Endothelial cell of umbilical vein (primary cell): ENCODE measurements at regions not wholly inside any gene's neighbourhood (a gene's known extent, or its start where the extent isn't known, plus 50 kb on each side); places are given as distances from the start of the nearest gene placed in this dataset.
"Not testable (repeated sequence)": the region's sequence is repeated elsewhere in the genome, so short reads cannot be mapped to it uniquely, and the experiment has no call there.

Experiments used
- BruUV-seq: library from RNA; stranded (reverse); fragments of 400-500 nt; replicated peaks from 2 replicates; lab custom pipeline; 2021; lab: Mats Ljungman, UMichigan
- CTCF ChIA-PET: fragments of 300-600, 350-600 bp; sonication (Branson Sonifier 250); formaldehyde crosslinking; loops from one replicate; lab custom pipeline; 2021; ENCODE audit warnings: antibody characterized with exemption, inconsistent platforms; lab: Charles Lee
- POLR2A ChIA-PET: fragments of 300-600, 350-600 bp; sonication (Branson Sonifier 250); formaldehyde crosslinking; loops from one replicate; lab custom pipeline; 2021; ENCODE audit warnings: antibody characterized with exemption, inconsistent platforms; lab: Charles Lee
- DNase-seq: peaks from one replicate; pipeline ENCODE4 v3.0.0-alpha.2; 2011; ENCODE audit warnings: low read depth, low spot score
- FAIRE-seq: peaks from 2 replicates; lab custom pipeline; 2011; peaks lifted over from hg19 to GRCh38; lab: Jason Lieb, UNC
- H2AFZ ChIP-seq: 2 replicates; pipeline ENCODE4 v1.6.0; 2012; ENCODE audit warnings: low read depth, low read length, control low read depth, inconsistent platforms
- H3K27ac ChIP-seq: 2 replicates; pipeline ENCODE4 v1.5.1; 2011; ENCODE audit warnings: low read depth, mild to moderate bottlenecking, control low read depth, low read length, moderate library complexity; ENCODE audit not compliant: insufficient read depth
- H3K27me3 ChIP-seq, 2 experiments: 2 replicates each; pipeline versions ENCODE4 v1.6.0 to v1.6.1; 2011; ENCODE audit warnings: low read length in 2 of 2, mixed read lengths in 1 of 2; ENCODE audit not compliant: control insufficient read depth in 2 of 2, insufficient read depth in 2 of 2
- H3K36me3 ChIP-seq, 2 experiments: 2 replicates in 1 of 2; 3 replicates in 1 of 2; pipeline ENCODE4 v1.5.1; 2011; ENCODE audit warnings: low read length in 2 of 2, mild to moderate bottlenecking in 1 of 2, moderate library complexity in 1 of 2; ENCODE audit not compliant: control insufficient read depth in 2 of 2, insufficient read depth in 2 of 2; ENCODE audit errors: extremely low read depth in 1 of 2
- H3K4me1 ChIP-seq: 3 replicates; pipeline ENCODE4 v1.5.1; 2011; ENCODE audit warnings: mild to moderate bottlenecking, low read length; ENCODE audit not compliant: control insufficient read depth, insufficient read depth; ENCODE audit errors: extremely low read depth
- H3K4me2 ChIP-seq: 2 replicates; pipeline ENCODE4 v1.6.1; 2011; ENCODE audit warnings: low read length, control low read depth, mixed read lengths; ENCODE audit not compliant: insufficient read depth
- H3K4me3 ChIP-seq, 3 experiments: fragments of 200-600 bp in 1 of 3; sonication (generic), shearing (Covaris generic) in 1 of 3; replicated peaks in 1 of 3; 2 replicates each; pipeline ENCODE4 v1.5.1; 2011 to 2016; ENCODE audit warnings: control low read depth in 3 of 3, low read length in 3 of 3, mild to moderate bottlenecking in 2 of 3, inconsistent platforms in 1 of 3, low read depth in 1 of 3, moderate library complexity in 1 of 3; ENCODE audit not compliant: insufficient read depth in 1 of 3
- H3K79me2 ChIP-seq: 2 replicates; pipeline ENCODE4 v1.6.0; 2012; ENCODE audit warnings: low read length, inconsistent platforms; ENCODE audit not compliant: control insufficient read depth, insufficient read depth
- H3K9ac ChIP-seq: replicated peaks from 2 replicates; pipeline ENCODE3; 2011; ENCODE audit warnings: low read length, control low read depth; ENCODE audit not compliant: insufficient read depth; ENCODE audit errors: extremely low read depth
- H3K9me1 ChIP-seq: replicated peaks from 3 replicates; pipeline ENCODE4 v1.6.0; 2011; ENCODE audit warnings: mild to moderate bottlenecking, low read length; ENCODE audit not compliant: control insufficient read depth, insufficient read depth; ENCODE audit errors: extremely low read depth
- H3K9me3 ChIP-seq: replicated peaks from 2 replicates; pipeline ENCODE4 v1.5.1; 2012; ENCODE audit warnings: low read length, inconsistent platforms; ENCODE audit not compliant: control insufficient read depth, insufficient read depth
- H4K20me1 ChIP-seq: replicated peaks from 2 replicates; pipeline ENCODE3; 2011; ENCODE audit warnings: mild to moderate bottlenecking, low read length; ENCODE audit not compliant: control insufficient read depth, insufficient read depth; ENCODE audit errors: extremely low read depth
- CTCF ChIP-seq, 2 donors: IDR thresholded peaks; 1 replicate in 1 of 2; 2 replicates in 1 of 2; pipeline ENCODE4 v1.5.1; 2011; ENCODE audit warnings: low read length in 2 of 2, mild to moderate bottlenecking in 2 of 2, moderate library complexity in 2 of 2, control low read depth in 1 of 2, inconsistent platforms in 1 of 2, low read depth in 1 of 2; ENCODE audit not compliant: insufficient read depth in 1 of 2; ENCODE audit errors: extremely low read depth in 1 of 2
- EZH2 ChIP-seq: IDR thresholded peaks from 2 replicates; pipeline ENCODE4 v1.6.1; 2012; ENCODE audit warnings: borderline replicate concordance, low read depth, mild to moderate bottlenecking, moderate library complexity, low read length, inconsistent platforms; ENCODE audit not compliant: severe bottlenecking
- FOS ChIP-seq: IDR thresholded peaks from 2 replicates; pipeline ENCODE4 v1.6.1; 2011; ENCODE audit warnings: mild to moderate bottlenecking, low read length, moderate library complexity, borderline replicate concordance; ENCODE audit not compliant: insufficient read depth
- GATA2 ChIP-seq: IDR thresholded peaks from 2 replicates; pipeline ENCODE4 v1.7.0; 2011; ENCODE audit warnings: low read depth, mild to moderate bottlenecking, moderate library complexity, mixed read lengths, low read length; ENCODE audit not compliant: insufficient read length, insufficient read depth
- MYC ChIP-seq: IDR thresholded peaks from one replicate; pipeline ENCODE4 v1.6.1; 2011; ENCODE audit warnings: mild to moderate bottlenecking, low read depth, low read length
- POLR2A ChIP-seq: IDR thresholded peaks from 2 replicates; pipeline ENCODE4 v1.6.1; 2012; ENCODE audit warnings: low read depth, mild to moderate bottlenecking, control low read depth, low read length
- POLR2AphosphoS5 ChIP-seq: IDR thresholded peaks from 2 replicates; pipeline ENCODE4 v1.6.1; 2012; ENCODE audit warnings: low read depth, mild to moderate bottlenecking, control low read depth, low read length, moderate library complexity; ENCODE audit not compliant: insufficient read depth
- dilution Hi-C: fragments of 300-500 bp; cut with MboI; formaldehyde crosslinking; loops from one replicate; pipeline ENCODE4 v1.15.0; 2019; ENCODE audit warnings: low sequenced_read_pairs; ENCODE audit not compliant: extremely low pct_ligation_motif_present
- intact Hi-C: fragments of 100-400 bp; cut with micrococcal nuclease; formaldehyde crosslinking; loops from one replicate; pipeline ENCODE4 v1.10.0; 2022
- TF ChIP-seq, protein P1 (sequence below): IDR thresholded peaks from 2 replicates; pipeline ENCODE4 v1.6.1; 2011; ENCODE audit not compliant: insufficient read depth, insufficient read length

DNA sequence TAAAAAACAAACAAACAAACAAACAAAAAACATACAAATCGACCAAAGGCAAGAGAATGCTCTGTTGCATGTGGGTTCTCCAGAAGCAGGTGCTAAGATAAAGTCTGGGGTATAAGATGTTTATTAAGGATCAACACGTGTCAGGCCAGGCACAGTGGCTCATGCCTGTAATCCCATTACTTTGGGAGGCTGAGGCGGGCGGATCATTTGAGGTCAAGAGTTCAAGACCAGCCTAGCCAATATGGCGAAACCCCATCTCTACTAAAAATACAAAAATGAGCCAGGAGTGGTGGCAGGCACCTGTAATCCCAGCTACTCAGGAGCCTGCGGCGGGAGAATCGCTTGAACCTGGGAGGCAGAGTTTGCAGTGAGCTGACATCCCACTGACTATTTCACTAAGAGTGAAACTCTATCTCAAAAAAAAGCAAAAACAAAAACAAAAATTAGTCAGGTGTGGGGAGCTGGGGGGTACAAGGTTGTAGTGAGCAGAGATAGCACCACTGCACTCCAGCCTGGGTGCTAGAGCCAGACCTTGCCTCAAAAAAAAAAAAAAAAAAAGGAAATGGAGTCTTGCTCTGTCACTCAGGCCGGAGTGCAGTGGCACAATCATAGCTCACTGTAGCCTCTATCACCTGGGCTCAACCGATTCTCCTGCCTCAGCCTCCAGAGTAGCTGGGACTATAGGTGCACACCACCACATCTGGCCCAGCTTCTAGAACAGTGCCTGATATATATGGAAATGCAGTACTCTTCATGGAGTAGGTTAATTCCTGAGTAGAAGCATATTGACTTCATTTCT is 86.8 kb upstream of the JARID2 start:
- no peaks in the 10 kb centered on the region for H3K27me3 ChIP-seq
- H3K79me2 ChIP-seq, result no peaks in the 10 kb centered on the region
- no TSS peak for BruUV-seq
- POLR2A ChIA-PET, result no interaction called here
- H3K9ac ChIP-seq, result no peak overlapping the region
- no peaks in the 10 kb centered on the region for H4K20me1 ChIP-seq
- no peak for TF ChIP-seq FOS
- CTCF ChIA-PET, result no interaction called here
- H2AFZ ChIP-seq, result no peak overlapping the region
- dilution Hi-C loops, result no loop called here
- intact Hi-C loops, result no loop called here
- no peaks in the 10 kb centered on the region for H3K4me1 ChIP-seq
- no peak overlapping the region for H3K4me3 ChIP-seq
- no peak overlapping the region for H3K4me2 ChIP-seq
- DNase-seq (no peak), FAIRE-seq (no peak)
- H3K27ac ChIP-seq, result no peak overlapping the region
- no peaks in the 10 kb centered on the region for H3K9me1 ChIP-seq
- H3K9me3 ChIP-seq, result no peaks in the 10 kb centered on the region
- H3K36me3 ChIP-seq, result no peaks in the 10 kb centered on the region

DNA sequence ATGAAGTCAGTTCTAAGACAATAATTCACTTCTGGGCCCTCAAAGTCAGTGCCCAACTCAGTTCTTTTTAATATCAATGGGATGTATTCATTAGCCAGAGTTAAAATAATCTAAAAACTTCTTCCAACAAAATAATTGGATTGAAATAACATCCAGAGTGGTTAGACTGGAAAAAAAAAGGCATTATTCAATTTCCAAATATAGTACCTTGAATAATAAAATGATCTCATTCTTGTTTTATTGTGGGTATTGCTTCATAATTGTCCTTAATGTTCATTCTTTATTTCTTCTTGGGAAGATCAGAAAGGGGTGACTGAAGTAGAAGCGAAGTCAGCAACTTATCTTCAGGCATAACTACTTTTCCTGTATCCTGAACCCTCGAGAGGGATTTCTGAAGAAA is 85.1 kb upstream of the JARID2 start:
- no peak overlapping the region for H2AFZ ChIP-seq
- H3K27ac ChIP-seq, result no peak overlapping the region
- no peaks in the 10 kb centered on the region for H3K9me1 ChIP-seq
- dilution Hi-C loops (no loop called here), intact Hi-C loops (no loop called here)
- BruUV-seq, result no TSS peak
- CTCF ChIA-PET, result no interaction called here
- no peaks in the 10 kb centered on the region for H3K79me2 ChIP-seq
- no peaks in the 10 kb centered on the region for H3K27me3 ChIP-seq
- no peaks in the 10 kb centered on the region for H4K20me1 ChIP-seq
- POLR2A ChIA-PET, result no interaction called here
- no peak overlapping the region for H3K9ac ChIP-seq
- no peaks in the 10 kb centered on the region for H3K4me1 ChIP-seq
- H3K36me3 ChIP-seq, result no peaks in the 10 kb centered on the region
- no peak for FAIRE-seq
- H3K4me3 ChIP-seq, result no peak overlapping the region
- DNase-seq, result no peak
- TF ChIP-seq FOS (no peak), POLR2AphosphoS5 (no peak), MYC (no peak), EZH2 (no peak), GATA2 (no peak), POLR2A (no peak), CTCF (IDR thresholded peaks at IDR 0.05; ENCODE audit: extremely low read depth in 1 of 2, insufficient read depth in 1 of 2, low read depth in 1 of 2, low read length in 2 of 2) (no peak)
- TF ChIP-seq, protein P1, sequence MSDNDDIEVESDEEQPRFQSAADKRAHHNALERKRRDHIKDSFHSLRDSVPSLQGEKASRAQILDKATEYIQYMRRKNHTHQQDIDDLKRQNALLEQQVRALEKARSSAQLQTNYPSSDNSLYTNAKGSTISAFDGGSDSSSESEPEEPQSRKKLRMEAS, result no peak
- no peaks in the 10 kb centered on the region for H3K9me3 ChIP-seq
- no peak overlapping the region for H3K4me2 ChIP-seq

DNA sequence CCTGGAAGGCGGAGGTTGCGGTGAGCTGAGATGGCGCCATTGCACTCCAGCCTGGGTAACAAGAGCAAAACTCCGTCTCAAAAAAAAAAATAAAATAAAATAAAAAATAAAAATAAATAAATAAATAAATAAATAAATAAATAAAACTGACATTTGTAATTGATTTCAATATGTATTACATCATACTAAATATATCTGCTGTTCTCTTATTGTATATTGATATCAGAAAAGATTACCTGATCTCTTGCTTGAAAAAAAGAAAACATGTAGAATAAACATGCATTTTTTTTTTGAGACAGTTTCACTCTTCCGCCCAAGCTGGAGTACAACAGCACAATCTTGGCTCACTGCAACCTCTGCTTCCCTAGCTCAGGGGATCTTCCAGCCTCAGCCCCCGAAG is 81.0 kb upstream of the JARID2 start:
- DNase-seq, POLR2A ChIA-PET, H3K9ac ChIP-seq, H4K20me1 ChIP-seq, H3K79me2 ChIP-seq, H3K4me1 ChIP-seq, H3K9me1 ChIP-seq, FAIRE-seq, H3K36me3 ChIP-seq, CTCF ChIA-PET, H2AFZ ChIP-seq, H3K4me2 ChIP-seq, intact Hi-C loops, H3K27me3 ChIP-seq, H3K9me3 ChIP-seq, dilution Hi-C loops, H3K27ac ChIP-seq, BruUV-seq, H3K4me3 ChIP-seq: not testable (repeated sequence)
